GM12878 (cell line): ENCODE measurements at regions not wholly inside any gene's neighbourhood (a gene's known extent, or its start where the extent isn't known, plus 50 kb on each side); places are given as distances from the start of the nearest gene placed in this dataset.
"Not testable (repeated sequence)": the region's sequence is repeated elsewhere in the genome, so short reads cannot be mapped to it uniquely, and the experiment has no call there.

Experiments used
- ATAC-seq: fragments of 200-7000 bp; cut with Tn5 transposase; 3 replicates; pipeline ENCODE4 v1.9.1; 2020; ENCODE audit warnings: mild to moderate bottlenecking, moderate library complexity
- BruUV-seq: library from RNA; stranded (reverse); fragments of 400-500 nt; replicated peaks from 2 replicates; lab custom pipeline; 2021; lab: Mats Ljungman, UMichigan
- CTCF ChIA-PET: fragments of 300-600 bp; sonication (Branson Sonifier 250); formaldehyde crosslinking; extraction: SDS; loops from one replicate; lab custom pipeline; 2021; ENCODE audit warnings: inconsistent platforms; lab: Yijun Ruan, JAX
- POLR2A ChIA-PET: fragments of 350-600 bp; formaldehyde crosslinking; extraction: SDS; loops from one replicate; lab custom pipeline; 2021; ENCODE audit warnings: inconsistent platforms; lab: Charles Lee
- RAD21 ChIA-PET: fragments of 300-600 bp; sonication (Branson Sonifier 250); formaldehyde crosslinking; loops from one replicate; lab custom pipeline; 2023; ENCODE audit warnings: antibody characterized with exemption; ENCODE audit not compliant: unreplicated experiment; lab: Charles Lee
- SMC1A ChIA-PET: fragments of 300-600 bp; sonication (Branson Sonifier 250); formaldehyde crosslinking; loops from one replicate; lab custom pipeline; 2023; ENCODE audit not compliant: unreplicated experiment, uncharacterized antibody; lab: Charles Lee
- DNase-seq: peaks from one replicate; pipeline ENCODE4 v3.0.0-alpha.2; 2011; ENCODE audit warnings: low read depth, low spot score
- FAIRE-seq: peaks from 3 replicates; lab custom pipeline; 2011; peaks lifted over from hg19 to GRCh38; lab: Jason Lieb, UNC
- H2AFZ ChIP-seq: 2 replicates; pipeline ENCODE4 v1.6.0; 2011; ENCODE audit warnings: low read depth, low read length, control low read depth; ENCODE audit not compliant: control insufficient read depth
- H3K27ac ChIP-seq: 2 replicates; pipeline ENCODE4 v1.5.1; 2011; ENCODE audit warnings: control low read depth; ENCODE audit not compliant: control insufficient read depth, insufficient read depth
- H3K27me3 ChIP-seq, 2 experiments: replicated peaks in 1 of 2; 2 replicates each; pipeline versions ENCODE4 v1.6.0 to v1.6.1; 2011; ENCODE audit warnings: low read length in 1 of 2; ENCODE audit not compliant: control insufficient read depth in 2 of 2, insufficient read depth in 2 of 2
- H3K36me3 ChIP-seq, 2 experiments: 2 replicates each; pipeline ENCODE4 v1.5.1; 2011; ENCODE audit warnings: low read length in 1 of 2; ENCODE audit not compliant: control insufficient read depth in 2 of 2, insufficient read depth in 2 of 2
- H3K4me1 ChIP-seq: 2 replicates; pipeline ENCODE4 v1.6.1; 2011; ENCODE audit warnings: mild to moderate bottlenecking, low read length, moderate library complexity, mixed read lengths; ENCODE audit not compliant: control insufficient read depth, insufficient read depth
- H3K4me2 ChIP-seq: 2 replicates; pipeline ENCODE4 v1.6.0; 2011; ENCODE audit warnings: control low read depth; ENCODE audit not compliant: control insufficient read depth, insufficient read depth
- H3K4me3 ChIP-seq: fragments of 200-600 bp; sonication (generic); 2 replicates; pipeline ENCODE4 v1.5.1; 2016
- H3K79me2 ChIP-seq: 2 replicates; pipeline ENCODE4 v1.6.0; 2011; ENCODE audit warnings: low read length; ENCODE audit not compliant: control insufficient read depth, insufficient read depth
- H3K9ac ChIP-seq: 2 replicates; pipeline ENCODE4 v1.8.0; 2011; ENCODE audit warnings: low read length, control low read depth, mixed read lengths; ENCODE audit not compliant: control insufficient read depth, insufficient read depth
- H3K9me3 ChIP-seq: replicated peaks from 3 replicates; pipeline ENCODE4 v1.5.1; 2011; ENCODE audit warnings: mild to moderate bottlenecking, low read length; ENCODE audit not compliant: control insufficient read depth, insufficient read depth
- H4K20me1 ChIP-seq: 2 replicates; pipeline ENCODE4 v1.6.0; 2011; ENCODE audit not compliant: control insufficient read depth, insufficient read depth
- MYC ChIP-seq: IDR thresholded peaks from 2 replicates; pipeline ENCODE4 v1.6.1; 2011; ENCODE audit warnings: mild to moderate bottlenecking, low read length, moderate library complexity, inconsistent platforms; ENCODE audit not compliant: insufficient read depth, insufficient replicate concordance, insufficient read length, severe bottlenecking
- WGBS: methylation state at CpG from one replicate; pipeline ENCODE4 v1.1.6; 2016; ENCODE audit warnings: low lambda C conversion rate; ENCODE audit not compliant: insufficient replicate concordance, insufficient coverage; ENCODE audit errors: missing lambda C conversion rate; 5-methylcytosine and 5-hydroxymethylcytosine counted together
- in situ Hi-C: fragments of 300-500 bp; cut with MboI; formaldehyde crosslinking; loops from 9 replicates; pipeline ENCODE4 v1.14.3; 2018; ENCODE audit warnings: mixed read lengths
- intact Hi-C: fragments of 100-400 bp; cut with micrococcal nuclease; formaldehyde crosslinking; loops from one replicate; pipeline ENCODE4 v1.14.2; 2022; ENCODE audit not compliant: unreplicated experiment

- H3K36me3 ChIP-seq, H3K9me3 ChIP-seq, FAIRE-seq, H3K27me3 ChIP-seq, DNase-seq, BruUV-seq, POLR2A ChIA-PET, intact Hi-C loops, H3K4me1 ChIP-seq, H3K79me2 ChIP-seq, in situ Hi-C loops, RAD21 ChIA-PET, H3K9ac ChIP-seq, H4K20me1 ChIP-seq, H3K4me3 ChIP-seq, H3K27ac ChIP-seq, ATAC-seq, H2AFZ ChIP-seq, CTCF ChIA-PET, H3K4me2 ChIP-seq, SMC1A ChIA-PET: not testable (repeated sequence)
- WGBS, result 55% methylated on average over 12 of the region's 18 CpGs
These were observed 249.3 kb downstream of the USP46 start for GRCh38 chr4:52409766-52410165.

DNA sequence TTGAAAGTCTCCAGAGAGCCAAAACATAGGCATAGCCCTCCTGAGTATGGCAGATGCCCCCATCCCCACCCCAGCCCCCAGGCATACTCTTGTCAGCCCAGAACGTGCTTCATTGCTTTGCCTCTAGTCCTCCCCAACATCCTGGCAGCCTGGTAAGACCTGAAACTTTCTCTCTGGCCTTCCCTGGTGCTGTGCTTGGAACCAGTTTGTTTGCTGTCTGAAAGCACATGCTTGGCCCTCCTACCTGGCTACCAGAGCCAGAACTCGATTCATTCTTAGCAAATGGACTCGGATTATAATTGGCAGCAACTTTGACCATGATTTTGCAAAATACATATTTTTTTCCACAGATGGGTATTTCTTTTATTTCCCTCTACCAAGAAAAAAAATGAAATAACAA is 248.1 kb downstream of the USP46 start:
- CTCF ChIA-PET, result no interaction called here
- SMC1A ChIA-PET, result no interaction called here
- RAD21 ChIA-PET, result no interaction called here

More for the DNA sequence above, 248.1 kb downstream of the USP46 start:
- intact Hi-C loops (no loop called here), in situ Hi-C loops (no loop called here)
- TF ChIP-seq MYC, result no peak
- Histone ChIP-seq H4K20me1 (no peaks in the 10 kb centered on the region), H3K4me2 (no peak overlapping the region), H3K79me2 (no peaks in the 10 kb centered on the region), H3K27me3 (no peaks in the 10 kb centered on the region), H3K9ac (no peak overlapping the region), H3K4me1 (no peaks in the 10 kb centered on the region), H3K9me3 (no peaks in the 10 kb centered on the region; the same call in 2 of the 3 replicates), H2AFZ (no peak overlapping the region), H3K36me3 (no peaks in the 10 kb centered on the region), H3K27ac (no peak overlapping the region), H3K4me3 (no peak overlapping the region)
- DNase-seq (no peak), ATAC-seq (no peak), FAIRE-seq (no peak)
- POLR2A ChIA-PET, result no interaction called here
- WGBS, result 13% methylated on average over 3 of the region's 3 CpGs
- no TSS peak for BruUV-seq
